WTC11 (cell line): ENCODE measurements at regions not wholly inside any gene's neighbourhood (a gene's known extent, or its start where the extent isn't known, plus 50 kb on each side); places are given as distances from the start of the nearest gene placed in this dataset.

Experiments
- ATAC-seq: fragments of 200-7000 bp; cut with Tn5 transposase; 2 replicates; pipeline ENCODE4 v1.10.0; 2021; ENCODE audit warnings: mild to moderate bottlenecking, moderate library complexity
- CTCF ChIA-PET: fragments of 300-600 bp; sonication (Branson Sonifier 250); formaldehyde crosslinking; loops from one replicate; lab custom pipeline; 2021; ENCODE audit warnings: antibody characterized with exemption; lab: Charles Lee
- POLR2A ChIA-PET: fragments of 350-600 bp; sonication (Branson Sonifier 250); formaldehyde crosslinking; loops from one replicate; lab custom pipeline; 2021; ENCODE audit warnings: antibody characterized with exemption; lab: Charles Lee
- DNase-seq: peaks from one replicate; pipeline ENCODE4 v3.0.0; 2021; ENCODE audit warnings: low spot score
- H3K27ac Mint-ChIP-seq: 2 replicates; pipeline ENCODE4 v1.8.0; 2021; ENCODE audit warnings: mixed read lengths
- H3K27me3 Mint-ChIP-seq: 2 replicates; pipeline ENCODE4 v1.8.0; 2021; ENCODE audit warnings: low read depth, mild to moderate bottlenecking, moderate library complexity, mixed read lengths
- H3K36me3 Mint-ChIP-seq: 2 replicates; pipeline ENCODE4 v1.8.0; 2021; ENCODE audit warnings: mixed read lengths
- H3K4me1 Mint-ChIP-seq: 2 replicates; pipeline ENCODE4 v1.8.0; 2022; ENCODE audit warnings: mixed read lengths
- H3K4me3 Mint-ChIP-seq: 2 replicates; pipeline ENCODE4 v1.8.0; 2021; ENCODE audit warnings: mild to moderate bottlenecking, moderate library complexity, mixed read lengths
- H3K9me3 Mint-ChIP-seq: 2 replicates; pipeline ENCODE4 v1.8.0; 2021; ENCODE audit warnings: mixed read lengths
- ETV6 ChIP-seq: sonication (generic); formaldehyde crosslinking; IDR thresholded peaks from 2 replicates; pipeline ENCODE4 v1.8.1; 2022; ENCODE audit warnings: mild to moderate bottlenecking, missing genetic modification reagents
- FOXK1 ChIP-seq: sonication (generic); formaldehyde crosslinking; IDR thresholded peaks from 2 replicates; pipeline ENCODE4 v1.8.0; 2022; ENCODE audit warnings: mild to moderate bottlenecking, moderate library complexity, missing genetic modification reagents
- GRHL2 ChIP-seq: fragments of 250-450 bp; sonication (Bioruptor Pico); IDR thresholded peaks from 2 replicates; pipeline ENCODE4 v1.8.0; 2022; ENCODE audit warnings: mild to moderate bottlenecking, moderate library complexity; ENCODE audit not compliant: insufficient replicate concordance, severe bottlenecking
- GTF2I ChIP-seq: fragments of 250-450 bp; sonication (Bioruptor Pico); conservative IDR thresholded peaks from 2 replicates; pipeline ENCODE4 v1.4.0; 2021; ENCODE audit warnings: mild to moderate bottlenecking
- HMGA2 ChIP-seq: fragments of 250-450 bp; sonication (Bioruptor Pico); IDR thresholded peaks from 2 replicates; pipeline ENCODE4 v1.4.0; 2021; ENCODE audit warnings: mild to moderate bottlenecking, moderate library complexity
- HMGXB4 ChIP-seq: sonication (generic); formaldehyde crosslinking; IDR thresholded peaks from 2 replicates; pipeline ENCODE4 v1.8.1; 2023; ENCODE audit warnings: mild to moderate bottlenecking, moderate library complexity, missing genetic modification reagents
- IRF2 ChIP-seq: sonication (generic); formaldehyde crosslinking; IDR thresholded peaks from 2 replicates; pipeline ENCODE4 v1.8.0; 2022; ENCODE audit warnings: low read depth, missing genetic modification reagents, borderline replicate concordance
- NFE2L1 ChIP-seq: sonication (generic); formaldehyde crosslinking; IDR thresholded peaks from 2 replicates; pipeline ENCODE4 v1.8.1; 2023; ENCODE audit warnings: missing genetic modification reagents
- NR1H2 ChIP-seq: sonication (generic); formaldehyde crosslinking; IDR thresholded peaks from 2 replicates; pipeline ENCODE4 v1.9.0; 2021; ENCODE audit warnings: mild to moderate bottlenecking, moderate library complexity, missing genetic modification reagents
- NR2C2 ChIP-seq: sonication (generic); formaldehyde crosslinking; IDR thresholded peaks from 2 replicates; pipeline ENCODE4 v1.8.0; 2022; ENCODE audit warnings: mild to moderate bottlenecking, missing genetic modification reagents
- OVOL2 ChIP-seq: fragments of 250-450 bp; sonication (Bioruptor Pico); IDR thresholded peaks from 2 replicates; pipeline ENCODE4 v1.9.0; 2021; ENCODE audit warnings: mild to moderate bottlenecking, borderline replicate concordance
- RELA ChIP-seq: sonication (generic); formaldehyde crosslinking; IDR thresholded peaks from 2 replicates; pipeline ENCODE4 v1.8.1; 2022; ENCODE audit warnings: missing genetic modification reagents, mild to moderate bottlenecking, borderline replicate concordance
- RORB ChIP-seq: fragments of 250-450 bp; sonication (Bioruptor Pico); IDR thresholded peaks from 2 replicates; pipeline ENCODE4 v1.9.0; 2021; ENCODE audit warnings: mild to moderate bottlenecking
- STAT6 ChIP-seq: sonication (generic); formaldehyde crosslinking; conservative IDR thresholded peaks from 2 replicates; pipeline ENCODE4 v1.8.1; 2023; ENCODE audit warnings: mild to moderate bottlenecking, low read depth, missing genetic modification reagents, moderate library complexity
- TCF7 ChIP-seq: sonication (generic); formaldehyde crosslinking; IDR thresholded peaks from 2 replicates; pipeline ENCODE4 v1.8.0; 2022; ENCODE audit warnings: mild to moderate bottlenecking, low read depth, missing genetic modification reagents, moderate library complexity
- TEAD1 ChIP-seq: sonication (generic); formaldehyde crosslinking; IDR thresholded peaks from 2 replicates; pipeline ENCODE4 v1.8.0; 2022; ENCODE audit warnings: mild to moderate bottlenecking, missing genetic modification reagents
- USF1 ChIP-seq: sonication (generic); formaldehyde crosslinking; IDR thresholded peaks from 2 replicates; pipeline ENCODE4 v1.8.0; 2022; ENCODE audit warnings: mild to moderate bottlenecking, missing genetic modification reagents
- ZBTB21 ChIP-seq: sonication (generic); formaldehyde crosslinking; IDR thresholded peaks from 2 replicates; pipeline ENCODE4 v1.8.1; 2023; ENCODE audit warnings: mild to moderate bottlenecking, missing genetic modification reagents, borderline replicate concordance
- ZNF121 ChIP-seq: sonication (generic); formaldehyde crosslinking; IDR thresholded peaks from 2 replicates; pipeline ENCODE4 v1.8.0; 2023; ENCODE audit warnings: missing genetic modification reagents
- ZNF263 ChIP-seq: sonication (generic); formaldehyde crosslinking; IDR thresholded peaks from 2 replicates; pipeline ENCODE4 v1.8.1; 2022; ENCODE audit warnings: low read depth, mild to moderate bottlenecking, moderate library complexity, missing genetic modification reagents
- ZNF423 ChIP-seq: fragments of 250-450 bp; sonication (Bioruptor Pico); IDR thresholded peaks from 2 replicates; pipeline ENCODE4 v2.1.2; 2022; ENCODE audit warnings: mild to moderate bottlenecking, moderate library complexity
- ZNF671 ChIP-seq: fragments of 250-450 bp; sonication (Bioruptor Pico); IDR thresholded peaks from 2 replicates; pipeline ENCODE4 v1.8.0; 2021; ENCODE audit warnings: mild to moderate bottlenecking
- TF ChIP-seq, protein P1 (sequence below): sonication (generic); formaldehyde crosslinking; IDR thresholded peaks from 2 replicates; pipeline ENCODE4 v1.8.0; 2022; ENCODE audit warnings: missing genetic modification reagents
- TF ChIP-seq, protein P2 (sequence below): fragments of 200-600 bp; IDR thresholded peaks from 2 replicates; pipeline ENCODE4 v1.8.0; 2022; ENCODE audit warnings: antibody characterized with exemption

DNA sequence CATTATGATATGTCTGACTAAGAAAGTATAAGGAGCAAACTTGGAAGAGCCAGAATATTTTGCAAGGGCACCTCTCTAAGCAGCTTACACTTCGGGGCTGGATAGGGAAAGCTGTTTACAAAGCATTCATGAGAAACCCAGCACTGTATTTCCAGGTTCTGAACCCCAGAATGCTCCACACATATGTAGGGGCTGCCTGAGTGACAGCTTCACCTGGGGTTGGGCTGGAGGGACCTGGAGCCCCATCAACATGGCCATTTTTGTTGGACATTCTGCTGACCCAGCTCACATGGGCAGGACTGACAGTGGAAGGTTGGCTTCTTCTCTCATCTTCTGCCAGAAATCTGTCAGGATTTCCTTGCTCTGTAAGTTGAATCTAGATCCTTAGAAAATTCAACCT is 197.1 kb upstream of the SSTR4 start (continued):
- TF ChIP-seq, protein P1, sequence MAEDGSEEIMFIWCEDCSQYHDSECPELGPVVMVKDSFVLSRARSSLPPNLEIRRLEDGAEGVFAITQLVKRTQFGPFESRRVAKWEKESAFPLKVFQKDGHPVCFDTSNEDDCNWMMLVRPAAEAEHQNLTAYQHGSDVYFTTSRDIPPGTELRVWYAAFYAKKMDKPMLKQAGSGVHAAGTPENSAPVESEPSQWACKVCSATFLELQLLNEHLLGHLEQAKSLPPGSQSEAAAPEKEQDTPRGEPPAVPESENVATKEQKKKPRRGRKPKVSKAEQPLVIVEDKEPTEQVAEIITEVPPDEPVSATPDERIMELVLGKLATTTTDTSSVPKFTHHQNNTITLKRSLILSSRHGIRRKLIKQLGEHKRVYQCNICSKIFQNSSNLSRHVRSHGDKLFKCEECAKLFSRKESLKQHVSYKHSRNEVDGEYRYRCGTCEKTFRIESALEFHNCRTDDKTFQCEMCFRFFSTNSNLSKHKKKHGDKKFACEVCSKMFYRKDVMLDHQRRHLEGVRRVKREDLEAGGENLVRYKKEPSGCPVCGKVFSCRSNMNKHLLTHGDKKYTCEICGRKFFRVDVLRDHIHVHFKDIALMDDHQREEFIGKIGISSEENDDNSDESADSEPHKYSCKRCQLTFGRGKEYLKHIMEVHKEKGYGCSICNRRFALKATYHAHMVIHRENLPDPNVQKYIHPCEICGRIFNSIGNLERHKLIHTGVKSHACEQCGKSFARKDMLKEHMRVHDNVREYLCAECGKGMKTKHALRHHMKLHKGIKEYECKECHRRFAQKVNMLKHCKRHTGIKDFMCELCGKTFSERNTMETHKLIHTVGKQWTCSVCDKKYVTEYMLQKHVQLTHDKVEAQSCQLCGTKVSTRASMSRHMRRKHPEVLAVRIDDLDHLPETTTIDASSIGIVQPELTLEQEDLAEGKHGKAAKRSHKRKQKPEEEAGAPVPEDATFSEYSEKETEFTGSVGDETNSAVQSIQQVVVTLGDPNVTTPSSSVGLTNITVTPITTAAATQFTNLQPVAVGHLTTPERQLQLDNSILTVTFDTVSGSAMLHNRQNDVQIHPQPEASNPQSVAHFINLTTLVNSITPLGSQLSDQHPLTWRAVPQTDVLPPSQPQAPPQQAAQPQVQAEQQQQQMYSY, result no peak
- TF ChIP-seq HMGXB4 (CRISPR knock-in tag) (no peak), ZBTB21 (CRISPR knock-in tag) (no peak)

DNA sequence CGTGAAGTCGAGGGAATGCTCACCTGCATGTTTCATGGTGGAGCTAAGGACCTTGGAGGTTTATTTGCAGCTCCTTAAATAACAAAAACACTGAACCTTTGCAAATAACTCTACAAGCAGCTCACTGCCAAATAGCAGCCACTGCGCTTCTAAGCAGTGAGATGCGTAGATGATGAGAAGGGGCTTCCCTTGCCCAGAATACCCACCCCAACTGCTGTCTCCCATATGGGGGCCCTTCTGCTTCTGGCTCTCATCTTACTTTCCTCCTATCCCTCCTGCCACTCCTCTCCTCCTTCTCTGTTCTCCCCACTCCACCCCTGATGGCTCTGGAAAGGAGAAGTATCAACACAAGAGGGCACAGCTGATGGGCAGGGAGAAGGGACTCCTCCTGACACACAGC is 193.3 kb upstream of the SSTR4 start:
- ATAC-seq (no peak), DNase-seq (no peak)
- TF ChIP-seq OVOL2 (CRISPR knock-in tag), result no peak
- TF ChIP-seq NR1H2 (CRISPR knock-in tag), result no peak
- TF ChIP-seq ZNF263 (CRISPR knock-in tag), result no peak
- no peak for TF ChIP-seq ZNF121 (CRISPR knock-in tag)
- TF ChIP-seq ZNF671 (CRISPR knock-in tag), result no peak
- no peak for TF ChIP-seq ETV6 (CRISPR knock-in tag)
- no peak for TF ChIP-seq FOXK1 (CRISPR knock-in tag)
- no peak for TF ChIP-seq GRHL2 (CRISPR knock-in tag)
- TF ChIP-seq TEAD1, result no peak
- no peak for TF ChIP-seq GTF2I (CRISPR knock-in tag)
- Mint-ChIP-seq H3K36me3 (no peaks in the 10 kb centered on the region), H3K27ac (no peak overlapping the region), H3K9me3 (no peaks in the 10 kb centered on the region), H3K4me3 (no peak overlapping the region), H3K4me1 (0 out of 2 replicates have a peak, but pooled peaks cover 3% of the 10 kb centered on the region), H3K27me3 (no peaks in the 10 kb centered on the region)
- ChIA-PET POLR2A (no interaction called here), CTCF (interaction anchor here (0.9 to 1.7 kb wide), 5 partner anchors 10 to 393 kb away, joined by 3 to 7 read pairs (median 3); no protein-coding TSS in a partner anchor)

DNA sequence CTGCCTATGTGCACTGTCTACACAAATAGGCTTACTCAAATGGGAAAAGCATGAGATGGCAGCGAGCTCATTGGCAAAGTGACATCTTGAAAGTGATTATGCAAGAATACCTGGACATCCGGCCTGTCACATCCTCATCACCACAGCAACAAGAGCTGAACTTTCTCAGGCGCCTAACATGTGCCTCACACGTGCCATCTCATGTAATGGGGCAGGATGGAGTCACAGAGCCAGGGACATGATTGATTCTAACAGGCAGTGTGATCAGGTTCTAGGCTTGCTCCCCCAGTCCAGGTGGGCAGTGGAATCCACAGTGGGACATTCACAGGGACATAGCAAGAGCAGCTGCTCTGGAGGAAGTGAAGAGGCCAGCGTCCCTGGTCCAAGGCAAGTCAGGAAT is 192.3 kb upstream of the SSTR4 start:
- H3K27me3 Mint-ChIP-seq, result no peaks in the 10 kb centered on the region
- DNase-seq (no peak), ATAC-seq (no peak)
- no peak overlapping the region for H3K4me3 Mint-ChIP-seq
- POLR2A ChIA-PET, result no interaction called here
- H3K9me3 Mint-ChIP-seq, result peaks cover 3% of the 10 kb centered on the region
- H3K4me1 Mint-ChIP-seq, result 0 out of 2 replicates have a peak, but pooled peaks cover 3% of the 10 kb centered on the region
- no peaks in the 10 kb centered on the region for H3K36me3 Mint-ChIP-seq
- no peak overlapping the region for H3K27ac Mint-ChIP-seq
- CTCF ChIA-PET, result interaction anchor here (0.9 to 1.5 kb wide), 4 partner anchors 9 to 392 kb away, joined by 3 to 13 read pairs (median 3); no protein-coding TSS in a partner anchor
- TF ChIP-seq NFE2L1 (CRISPR knock-in tag) (no peak), USF1 (no peak), NR1H2 (CRISPR knock-in tag) (no peak), IRF2 (CRISPR knock-in tag) (no peak), TCF7 (CRISPR knock-in tag) (no peak), HMGA2 (CRISPR knock-in tag) (no peak), NR2C2 (no peak), ZNF423 (CRISPR knock-in tag) (no peak), GRHL2 (CRISPR knock-in tag) (no peak), STAT6 (CRISPR knock-in tag) (no peak), RELA (CRISPR knock-in tag) (no peak), RORB (CRISPR knock-in tag) (no peak)
- TF ChIP-seq, protein P2, sequence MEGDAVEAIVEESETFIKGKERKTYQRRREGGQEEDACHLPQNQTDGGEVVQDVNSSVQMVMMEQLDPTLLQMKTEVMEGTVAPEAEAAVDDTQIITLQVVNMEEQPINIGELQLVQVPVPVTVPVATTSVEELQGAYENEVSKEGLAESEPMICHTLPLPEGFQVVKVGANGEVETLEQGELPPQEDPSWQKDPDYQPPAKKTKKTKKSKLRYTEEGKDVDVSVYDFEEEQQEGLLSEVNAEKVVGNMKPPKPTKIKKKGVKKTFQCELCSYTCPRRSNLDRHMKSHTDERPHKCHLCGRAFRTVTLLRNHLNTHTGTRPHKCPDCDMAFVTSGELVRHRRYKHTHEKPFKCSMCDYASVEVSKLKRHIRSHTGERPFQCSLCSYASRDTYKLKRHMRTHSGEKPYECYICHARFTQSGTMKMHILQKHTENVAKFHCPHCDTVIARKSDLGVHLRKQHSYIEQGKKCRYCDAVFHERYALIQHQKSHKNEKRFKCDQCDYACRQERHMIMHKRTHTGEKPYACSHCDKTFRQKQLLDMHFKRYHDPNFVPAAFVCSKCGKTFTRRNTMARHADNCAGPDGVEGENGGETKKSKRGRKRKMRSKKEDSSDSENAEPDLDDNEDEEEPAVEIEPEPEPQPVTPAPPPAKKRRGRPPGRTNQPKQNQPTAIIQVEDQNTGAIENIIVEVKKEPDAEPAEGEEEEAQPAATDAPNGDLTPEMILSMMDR, result no peak
